Astrocyte (in vitro differentiated cells and primary cell): ENCODE measurements at regions not wholly inside any gene's neighbourhood (a gene's known extent, or its start where the extent isn't known, plus 50 kb on each side); places are given as distances from the start of the nearest gene placed in this dataset.

Experiments
- DNase-seq: peaks from one replicate; pipeline ENCODE4 v3.0.0-alpha.2; 2010; ENCODE audit warnings: low read depth
- FAIRE-seq: peaks from 2 replicates; lab custom pipeline; 2011; peaks lifted over from hg19 to GRCh38; lab: Jason Lieb, UNC
- H2AFZ ChIP-seq: 2 replicates; pipeline ENCODE4 v1.6.0; 2012; ENCODE audit warnings: low read depth, low read length, inconsistent platforms
- H3K27ac ChIP-seq: 2 replicates; pipeline ENCODE4 v1.5.1; 2011; ENCODE audit warnings: low read depth, low read length, inconsistent platforms
- H3K27me3 ChIP-seq: 2 replicates; pipeline ENCODE4 v1.6.0; 2011; ENCODE audit warnings: low read length, inconsistent platforms; ENCODE audit not compliant: insufficient read depth
- H3K36me3 ChIP-seq: 2 replicates; pipeline ENCODE4 v1.5.1; 2011; ENCODE audit warnings: low read length, inconsistent platforms; ENCODE audit not compliant: insufficient read depth
- H3K4me1 ChIP-seq: 2 replicates; pipeline ENCODE4 v1.5.1; 2011; ENCODE audit warnings: low read length, inconsistent platforms; ENCODE audit not compliant: insufficient read depth
- H3K4me2 ChIP-seq: 2 replicates; pipeline ENCODE4 v1.6.0; 2012; ENCODE audit warnings: low read length, inconsistent platforms
- H3K4me3 ChIP-seq: 2 replicates; pipeline ENCODE4 v1.5.1; 2011; ENCODE audit warnings: low read depth, mild to moderate bottlenecking, low read length, inconsistent platforms; ENCODE audit not compliant: insufficient read depth
- H3K79me2 ChIP-seq: 2 replicates; pipeline ENCODE4 v1.6.0; 2012; ENCODE audit warnings: mild to moderate bottlenecking, low read length, inconsistent platforms; ENCODE audit not compliant: insufficient read depth
- H3K9ac ChIP-seq: 2 replicates; pipeline ENCODE4 v1.6.0; 2012; ENCODE audit warnings: mild to moderate bottlenecking, low read length, inconsistent platforms
- H3K9me3 ChIP-seq: 2 replicates; pipeline ENCODE4 v1.5.1; 2012; ENCODE audit warnings: low read depth, mild to moderate bottlenecking, low read length, inconsistent platforms; ENCODE audit not compliant: insufficient read depth
- H4K20me1 ChIP-seq: 2 replicates; pipeline ENCODE4 v1.6.0; 2012; ENCODE audit warnings: low read length, inconsistent platforms; ENCODE audit not compliant: insufficient read depth
- H3K27ac Mint-ChIP-seq: one replicate; pipeline ENCODE4 v1.8.0; 2021; ENCODE audit warnings: mild to moderate bottlenecking, mixed read lengths; ENCODE audit not compliant: unreplicated experiment
- H3K27me3 Mint-ChIP-seq: one replicate; pipeline ENCODE4 v1.8.0; 2021; ENCODE audit warnings: low read depth, mixed read lengths; ENCODE audit not compliant: unreplicated experiment
- H3K36me3 Mint-ChIP-seq: one replicate; pipeline ENCODE4 v1.8.0; 2021; ENCODE audit warnings: low read depth, mixed read lengths; ENCODE audit not compliant: unreplicated experiment
- H3K4me1 Mint-ChIP-seq: one replicate; pipeline ENCODE4 v1.8.0; 2021; ENCODE audit warnings: low read depth, mixed read lengths; ENCODE audit not compliant: unreplicated experiment
- H3K4me3 Mint-ChIP-seq: one replicate; pipeline ENCODE4 v1.8.0; 2021; ENCODE audit warnings: mild to moderate bottlenecking, moderate library complexity, mixed read lengths; ENCODE audit not compliant: unreplicated experiment
- H3K9me3 Mint-ChIP-seq: one replicate; pipeline ENCODE4 v1.8.0; 2021; ENCODE audit warnings: mild to moderate bottlenecking, mixed read lengths; ENCODE audit not compliant: unreplicated experiment
- EZH2 ChIP-seq: IDR thresholded peaks from 2 replicates; pipeline ENCODE4 v1.6.1; 2012; ENCODE audit warnings: mild to moderate bottlenecking, low read length, inconsistent platforms; ENCODE audit not compliant: insufficient read depth
- TF ChIP-seq, protein P1 (sequence below): IDR thresholded peaks from 2 replicates; pipeline ENCODE4 v1.5.1; 2011; ENCODE audit warnings: low read depth, mild to moderate bottlenecking, inconsistent platforms, low read length, moderate library complexity; ENCODE audit not compliant: insufficient read depth

DNA sequence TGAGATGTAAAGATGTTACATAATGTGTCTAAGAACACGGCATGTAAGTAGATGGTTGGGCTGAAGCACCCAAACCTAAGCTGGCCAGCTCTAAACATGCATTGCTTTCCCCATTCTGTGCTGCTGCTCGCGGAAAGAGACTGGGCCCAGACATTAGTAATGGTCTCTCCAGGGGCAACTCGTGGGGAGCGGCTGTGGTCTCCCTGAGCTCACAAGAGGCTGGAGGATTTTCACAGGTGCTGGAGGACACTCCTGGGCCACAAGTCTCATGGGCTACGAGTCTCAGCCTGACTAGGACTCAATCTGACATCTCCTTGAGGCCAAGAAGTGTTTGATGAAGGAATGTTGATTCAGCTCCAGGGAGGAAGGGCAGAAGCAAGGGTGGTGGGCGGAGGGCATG, 92.7 kb upstream of the PTCH1 start:
- peaks cover 8% of the 10 kb centered on the region for H3K4me1 Mint-ChIP-seq
- no peaks in the 10 kb centered on the region for H3K36me3 Mint-ChIP-seq
- Histone ChIP-seq H3K27me3 (peaks cover 3% of the 10 kb centered on the region), H3K4me1 (no peaks in the 10 kb centered on the region), H3K79me2 (no peaks in the 10 kb centered on the region), H3K9ac (no peak overlapping the region), H3K27ac (no peak overlapping the region), H4K20me1 (no peaks in the 10 kb centered on the region), H3K36me3 (no peaks in the 10 kb centered on the region), H3K9me3 (no peaks in the 10 kb centered on the region), H3K4me2 (no peak overlapping the region), H2AFZ (no peak overlapping the region), H3K4me3 (no peak overlapping the region)
- DNase-seq (no peak), FAIRE-seq (no peak)
- no peak overlapping the region for H3K4me3 Mint-ChIP-seq
- no peak overlapping the region for H3K27ac Mint-ChIP-seq
- H3K27me3 Mint-ChIP-seq = peaks cover 20% of the 10 kb centered on the region
- H3K9me3 Mint-ChIP-seq = peaks cover 2% of the 10 kb centered on the region
- TF ChIP-seq, protein P1, sequence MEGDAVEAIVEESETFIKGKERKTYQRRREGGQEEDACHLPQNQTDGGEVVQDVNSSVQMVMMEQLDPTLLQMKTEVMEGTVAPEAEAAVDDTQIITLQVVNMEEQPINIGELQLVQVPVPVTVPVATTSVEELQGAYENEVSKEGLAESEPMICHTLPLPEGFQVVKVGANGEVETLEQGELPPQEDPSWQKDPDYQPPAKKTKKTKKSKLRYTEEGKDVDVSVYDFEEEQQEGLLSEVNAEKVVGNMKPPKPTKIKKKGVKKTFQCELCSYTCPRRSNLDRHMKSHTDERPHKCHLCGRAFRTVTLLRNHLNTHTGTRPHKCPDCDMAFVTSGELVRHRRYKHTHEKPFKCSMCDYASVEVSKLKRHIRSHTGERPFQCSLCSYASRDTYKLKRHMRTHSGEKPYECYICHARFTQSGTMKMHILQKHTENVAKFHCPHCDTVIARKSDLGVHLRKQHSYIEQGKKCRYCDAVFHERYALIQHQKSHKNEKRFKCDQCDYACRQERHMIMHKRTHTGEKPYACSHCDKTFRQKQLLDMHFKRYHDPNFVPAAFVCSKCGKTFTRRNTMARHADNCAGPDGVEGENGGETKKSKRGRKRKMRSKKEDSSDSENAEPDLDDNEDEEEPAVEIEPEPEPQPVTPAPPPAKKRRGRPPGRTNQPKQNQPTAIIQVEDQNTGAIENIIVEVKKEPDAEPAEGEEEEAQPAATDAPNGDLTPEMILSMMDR = no peak
- no peak for TF ChIP-seq EZH2

DNA sequence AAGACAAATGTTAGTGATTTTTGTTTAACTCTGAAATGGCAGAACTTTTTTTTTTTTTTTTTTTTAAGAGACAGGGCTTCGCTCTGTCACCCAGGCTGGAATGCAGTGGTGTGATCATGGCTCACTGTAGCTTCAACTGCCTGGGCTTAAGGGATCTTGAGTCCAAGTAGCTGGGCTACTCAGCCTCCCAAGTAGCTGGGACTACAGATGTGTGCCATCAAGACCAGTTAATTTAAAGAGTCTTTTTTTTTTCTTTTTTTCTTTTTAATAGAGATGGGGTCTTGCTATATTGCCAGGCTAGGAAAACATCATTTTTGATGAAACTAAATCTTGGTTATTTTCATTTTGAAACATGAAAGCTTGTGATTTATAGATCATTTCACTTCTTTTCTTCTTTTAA, 91.6 kb upstream of the PTCH1 start:
- no peaks in the 10 kb centered on the region for H3K9me3 ChIP-seq
- Mint-ChIP-seq H3K4me3 (no peak overlapping the region), H3K4me1 (peaks cover 8% of the 10 kb centered on the region), H3K27ac (no peak overlapping the region), H3K27me3 (peaks cover 14% of the 10 kb centered on the region), H3K9me3 (no peaks in the 10 kb centered on the region), H3K36me3 (no peaks in the 10 kb centered on the region)
- H3K27me3 ChIP-seq = peaks cover 3% of the 10 kb centered on the region
- FAIRE-seq = no peak
- no peak for TF ChIP-seq EZH2
- TF ChIP-seq, protein P1 = no peak
- H3K36me3 ChIP-seq = no peaks in the 10 kb centered on the region
- no peak for DNase-seq
- H3K4me3 ChIP-seq = no peak overlapping the region
- no peaks in the 10 kb centered on the region for H3K4me1 ChIP-seq
- H3K4me2 ChIP-seq = no peak overlapping the region
- no peak overlapping the region for H2AFZ ChIP-seq
- H4K20me1 ChIP-seq = no peaks in the 10 kb centered on the region
- no peak overlapping the region for H3K9ac ChIP-seq
- H3K27ac ChIP-seq = no peak overlapping the region
- H3K79me2 ChIP-seq = no peaks in the 10 kb centered on the region

DNA sequence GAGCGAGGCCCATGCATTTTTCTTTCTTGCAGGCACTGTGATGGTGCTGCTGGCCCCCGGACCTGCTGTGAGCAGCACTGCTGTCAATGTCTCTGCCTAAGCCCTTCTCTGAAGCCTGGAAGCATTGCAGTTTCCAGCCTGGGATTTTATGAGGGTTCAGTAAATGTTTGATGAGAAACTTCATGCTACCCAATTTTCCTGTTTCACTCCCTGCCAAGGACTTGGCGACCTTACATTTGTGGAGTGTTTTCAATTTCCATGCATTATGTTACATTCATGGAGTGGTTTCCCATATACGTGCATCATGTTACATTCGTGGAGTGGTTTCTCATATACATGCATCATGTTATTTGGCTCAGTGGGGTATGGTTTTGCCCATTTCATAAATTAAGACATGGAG, 90.7 kb upstream of the PTCH1 start:
- H3K4me3 Mint-ChIP-seq = no peak overlapping the region
- H3K4me3 ChIP-seq = no peak overlapping the region
- TF ChIP-seq, protein P1 = no peak
- no peak for TF ChIP-seq EZH2
- no peak overlapping the region for H3K9ac ChIP-seq
- H3K9me3 ChIP-seq = no peaks in the 10 kb centered on the region
- H3K27me3 Mint-ChIP-seq = peaks cover 18% of the 10 kb centered on the region
- H3K4me1 Mint-ChIP-seq = peaks cover 8% of the 10 kb centered on the region
- no peaks in the 10 kb centered on the region for H4K20me1 ChIP-seq
- no peak overlapping the region for H2AFZ ChIP-seq
- no peaks in the 10 kb centered on the region for H3K36me3 ChIP-seq
- H3K4me1 ChIP-seq = no peaks in the 10 kb centered on the region
- no peak overlapping the region for H3K27ac ChIP-seq
- no peak overlapping the region for H3K4me2 ChIP-seq
- peaks cover 5% of the 10 kb centered on the region for H3K27me3 ChIP-seq
- no peak for FAIRE-seq
- H3K9me3 Mint-ChIP-seq = no peaks in the 10 kb centered on the region
- no peak overlapping the region for H3K27ac Mint-ChIP-seq
- no peak for DNase-seq
- no peaks in the 10 kb centered on the region for H3K79me2 ChIP-seq
- no peaks in the 10 kb centered on the region for H3K36me3 Mint-ChIP-seq
